ENCODE measurements at regions not wholly inside any gene's neighbourhood (a gene's known extent, or its start where the extent isn't known, plus 50 kb on each side); places are given as distances from the start of the nearest gene placed in this dataset.
"Not testable (repeated sequence)": the region's sequence is repeated elsewhere in the genome, so short reads cannot be mapped to it uniquely, and the experiment has no call there.

DNA sequence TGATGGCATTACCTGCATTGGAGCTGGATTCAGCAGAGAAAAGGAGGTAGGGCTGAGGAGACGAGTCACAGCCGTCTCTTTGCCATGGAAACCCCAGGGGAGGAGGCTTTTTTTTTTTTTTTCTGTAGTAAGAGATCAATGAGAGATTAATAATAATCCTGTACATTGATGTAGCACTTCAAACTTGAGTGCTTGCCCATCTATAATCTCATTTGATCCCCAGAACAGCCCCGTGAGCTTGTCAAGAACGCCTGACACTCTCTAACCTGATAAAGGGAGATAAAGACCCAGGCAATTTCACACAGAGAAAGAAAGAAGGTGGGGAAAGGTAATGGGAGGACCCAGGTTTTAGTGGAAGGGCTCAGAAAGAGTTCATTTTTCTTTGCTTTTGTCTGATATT, 195.2 kb upstream of the FOXK1 start:
- intact Hi-C loops (cut with DNase I): no loop called here
- Histone ChIP-seq H3K36me3 (no peaks in the 10 kb centered on the region), H3K27ac (no peak overlapping the region), H3K4me3 (no peak overlapping the region), H3K9me3 (peaks cover 3% of the 10 kb centered on the region), H3K27me3 (ENCODE audit: low read depth) (no peaks in the 10 kb centered on the region), H3K4me1 (no peaks in the 10 kb centered on the region)
- no peak for DNase-seq
- no peak for ATAC-seq
- TF ChIP-seq, protein P1, sequence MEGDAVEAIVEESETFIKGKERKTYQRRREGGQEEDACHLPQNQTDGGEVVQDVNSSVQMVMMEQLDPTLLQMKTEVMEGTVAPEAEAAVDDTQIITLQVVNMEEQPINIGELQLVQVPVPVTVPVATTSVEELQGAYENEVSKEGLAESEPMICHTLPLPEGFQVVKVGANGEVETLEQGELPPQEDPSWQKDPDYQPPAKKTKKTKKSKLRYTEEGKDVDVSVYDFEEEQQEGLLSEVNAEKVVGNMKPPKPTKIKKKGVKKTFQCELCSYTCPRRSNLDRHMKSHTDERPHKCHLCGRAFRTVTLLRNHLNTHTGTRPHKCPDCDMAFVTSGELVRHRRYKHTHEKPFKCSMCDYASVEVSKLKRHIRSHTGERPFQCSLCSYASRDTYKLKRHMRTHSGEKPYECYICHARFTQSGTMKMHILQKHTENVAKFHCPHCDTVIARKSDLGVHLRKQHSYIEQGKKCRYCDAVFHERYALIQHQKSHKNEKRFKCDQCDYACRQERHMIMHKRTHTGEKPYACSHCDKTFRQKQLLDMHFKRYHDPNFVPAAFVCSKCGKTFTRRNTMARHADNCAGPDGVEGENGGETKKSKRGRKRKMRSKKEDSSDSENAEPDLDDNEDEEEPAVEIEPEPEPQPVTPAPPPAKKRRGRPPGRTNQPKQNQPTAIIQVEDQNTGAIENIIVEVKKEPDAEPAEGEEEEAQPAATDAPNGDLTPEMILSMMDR (IDR thresholded peaks at IDR 0.05): no peak

GRCh38 chr7:4496911-4497310, 185.2 kb upstream of the FOXK1 start:
- H3K27me3 ChIP-seq (ENCODE audit: low read depth); ATAC-seq; H3K36me3 ChIP-seq; H3K27ac ChIP-seq; intact Hi-C loops (cut with DNase I); DNase-seq; H3K4me1 ChIP-seq; H3K9me3 ChIP-seq; H3K4me3 ChIP-seq: not testable (repeated sequence)

DNA sequence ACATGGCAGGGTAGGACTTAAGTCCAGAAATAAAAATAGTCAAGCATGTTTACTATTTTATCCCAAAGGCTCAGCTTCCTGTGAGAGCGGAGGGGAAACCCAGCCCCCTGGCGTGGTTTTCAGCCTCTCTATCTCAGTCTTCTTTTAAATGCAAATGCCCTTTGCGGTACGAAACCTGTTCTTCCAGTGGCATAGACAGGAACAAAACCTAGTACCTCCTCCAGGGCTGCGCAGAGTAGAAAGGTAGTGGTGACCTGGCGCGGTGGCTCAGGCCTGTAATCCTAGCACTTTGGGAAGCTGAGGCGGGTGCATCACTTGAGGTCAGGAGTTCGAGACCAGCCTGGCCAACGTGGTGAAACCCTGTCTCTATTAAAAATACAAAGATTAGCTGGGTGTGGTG, 181.3 kb upstream of the FOXK1 start:
- H3K4me3 ChIP-seq: no peak overlapping the region
- TF ChIP-seq, protein P1 (IDR thresholded peaks at IDR 0.05): no peak
- H3K4me1 ChIP-seq: no peaks in the 10 kb centered on the region
- no peak for DNase-seq
- no peaks in the 10 kb centered on the region for H3K27me3 ChIP-seq (ENCODE audit: low read depth)
- intact Hi-C loops (cut with DNase I): no loop called here
- H3K27ac ChIP-seq: no peak overlapping the region
- peaks cover 8% of the 10 kb centered on the region for H3K9me3 ChIP-seq
- H3K36me3 ChIP-seq: no peaks in the 10 kb centered on the region
- ATAC-seq: no peak

GRCh38 chr7:4507886-4508285, 174.2 kb upstream of the FOXK1 start:
- H3K4me3 ChIP-seq; H3K27ac ChIP-seq; H3K9me3 ChIP-seq; H3K27me3 ChIP-seq (ENCODE audit: low read depth); intact Hi-C loops (cut with DNase I); H3K4me1 ChIP-seq; ATAC-seq; DNase-seq; H3K36me3 ChIP-seq: not testable (repeated sequence)

GRCh38 chr7:4513450-4513849, 168.6 kb upstream of the FOXK1 start:
- DNase-seq: no peak
- Histone ChIP-seq H3K4me3 (no peak overlapping the region), H3K36me3 (no peaks in the 10 kb centered on the region), H3K9me3 (peaks cover 5% of the 10 kb centered on the region), H3K4me1 (no peaks in the 10 kb centered on the region), H3K27ac (no peak overlapping the region), H3K27me3 (ENCODE audit: low read depth) (no peaks in the 10 kb centered on the region)
- TF ChIP-seq, protein P1 (IDR thresholded peaks at IDR 0.05): no peak
- no peak for ATAC-seq
- intact Hi-C loops (cut with DNase I): no loop called here

DNA sequence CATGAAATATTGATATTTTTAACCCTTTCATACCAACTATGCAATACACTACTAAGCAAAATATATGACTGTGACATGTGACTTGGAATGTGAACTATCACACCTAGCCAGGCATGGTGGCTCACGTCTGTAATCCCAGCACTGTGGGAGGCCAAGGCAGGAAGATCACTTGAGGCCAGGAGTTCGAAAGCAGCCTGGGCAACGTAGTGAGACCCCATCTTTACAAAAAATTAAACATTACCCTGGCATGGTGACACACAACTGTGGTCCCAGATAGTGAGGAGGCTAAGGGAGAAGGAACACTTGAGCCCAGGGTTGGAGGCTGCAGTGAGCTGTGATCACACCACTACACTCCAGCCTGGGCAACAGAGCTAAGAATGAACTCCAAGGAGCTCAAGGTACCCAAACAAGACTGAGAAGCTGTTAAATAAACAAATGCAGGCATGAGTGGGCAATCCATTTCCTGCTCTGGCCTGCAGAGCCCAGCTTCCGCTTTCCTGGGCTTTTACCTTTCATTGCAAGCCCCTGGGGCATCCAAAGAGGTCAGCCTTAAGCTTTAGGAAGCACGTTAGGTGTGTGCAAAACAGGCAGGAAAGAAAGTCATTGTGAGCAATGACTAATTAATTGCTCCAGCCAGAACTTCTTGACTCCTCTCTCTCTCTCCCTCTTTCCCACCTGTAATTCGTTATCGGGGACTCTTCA, 162.1 kb upstream of the FOXK1 start:
- Histone ChIP-seq H3K9me3 (no peaks in the 10 kb centered on the region), H3K27me3 (ENCODE audit: low read depth) (peaks cover 4% of the 10 kb centered on the region), H3K4me3 (no peak overlapping the region), H3K27ac (no peak overlapping the region), H3K36me3 (no peaks in the 10 kb centered on the region), H3K4me1 (no peaks in the 10 kb centered on the region)
- DNase-seq: no peak
- intact Hi-C loops (cut with DNase I): no loop called here
- ATAC-seq: no peak
- TF ChIP-seq, protein P1 (IDR thresholded peaks at IDR 0.05): no peak
